Gastroesophageal sphincter (tissue), 3 donors: ENCODE measurements at regions not wholly inside any gene's neighbourhood (a gene's known extent, or its start where the extent isn't known, plus 50 kb on each side); places are given as distances from the start of the nearest gene placed in this dataset.

Experiments
- CTCF ChIP-seq, 4 experiments: fragments of 200-600 bp in 2 of 4; fragments of 450-650 bp in 2 of 4; sonication (generic) in 1 of 4; IDR thresholded peaks; one replicate each; pipeline ENCODE4 v1.5.1; 2017 to 2019; ENCODE audit warnings: antibody characterized with exemption in 4 of 4, mild to moderate bottlenecking in 2 of 4, moderate library complexity in 2 of 4
- POLR2A ChIP-seq, 2 donors: fragments of 450-650 bp; IDR thresholded peaks; one replicate each; pipeline ENCODE4 v1.6.1; 2017; ENCODE audit warnings: antibody characterized with exemption in 2 of 2, mild to moderate bottlenecking in 2 of 2, moderate library complexity in 1 of 2

- TF ChIP-seq CTCF (IDR thresholded peaks at IDR 0.05) (no peak), POLR2A (IDR thresholded peaks at IDR 0.05) (no peak)
Observed at GRCh38 chr5:155472780-155473179, 459.2 kb downstream of the KIF4B start.
